H1 (cell line): ENCODE measurements at regions not wholly inside any gene's neighbourhood (a gene's known extent, or its start where the extent isn't known, plus 50 kb on each side); places are given as distances from the start of the nearest gene placed in this dataset.

Experiments
- BRCA1 ChIP-seq: IDR thresholded peaks from 2 replicates; pipeline ENCODE4 v1.6.1; 2012; ENCODE audit warnings: low read depth, low read length, improper control_type of control experiment
- EGR1 ChIP-seq: IDR thresholded peaks from 2 replicates; pipeline ENCODE4 v1.6.1; 2011; ENCODE audit warnings: low read depth, low read length, borderline replicate concordance
- JUND ChIP-seq: IDR thresholded peaks from 2 replicates; pipeline ENCODE4 v1.6.1; 2011; ENCODE audit warnings: mild to moderate bottlenecking, improper control_type of control experiment, low read length
- KDM5A ChIP-seq: fragments of 200-600 bp; IDR thresholded peaks from 2 replicates; pipeline ENCODE4 v1.7.1; 2012; ENCODE audit warnings: mild to moderate bottlenecking, low read length, inconsistent platforms, mixed read lengths
- SAP30 ChIP-seq: fragments of 300-600 bp; sonication (generic); IDR thresholded peaks from 2 replicates; pipeline ENCODE4 v1.7.1; 2012; ENCODE audit warnings: low read length, moderate library complexity, mild to moderate bottlenecking, inconsistent platforms; ENCODE audit not compliant: insufficient read depth, insufficient replicate concordance
- SIN3A ChIP-seq, 2 experiments: IDR thresholded peaks in 1 of 2; conservative IDR thresholded peaks in 1 of 2; 2 replicates each; pipeline ENCODE4 v1.6.1; 2011 to 2012; ENCODE audit warnings: low read length in 2 of 2, improper control_type of control experiment in 1 of 2, low read depth in 1 of 2, mild to moderate bottlenecking in 1 of 2

- TF ChIP-seq SIN3A (conservative IDR thresholded peaks at IDR 0.05 in 1 of 2, IDR thresholded peaks at IDR 0.05 in 1 of 2; ENCODE audit: low read depth in 1 of 2, low read length in 2 of 2) (no peak), BRCA1 (no peak), EGR1 (no peak), KDM5A (no peak), SAP30 (no peak), JUND (no peak)
These were observed 170.4 kb upstream of the TBCA start (continued) for GRCh38 chr5:77946381-77947040.
